ENCODE measurements at regions not wholly inside any gene's neighbourhood (a gene's known extent, or its start where the extent isn't known, plus 50 kb on each side); places are given as distances from the start of the nearest gene placed in this dataset.

- no peak for ATAC-seq
- Mint-ChIP-seq H3K27me3 (peaks cover 0 to 23% (median 5%) of the 10 kb centered on the region in 5 donors), H3K4me3 (no peak overlapping the region), H3K9me3 (peaks cover 16 to 73% (median 55%) of the 10 kb centered on the region in 9 donors), H3K4me1 (peaks cover 0 to 11% (median 0%) of the 10 kb centered on the region in 4 donors), H3K27ac (no peak overlapping the region), H3K36me3 (peaks cover 2 to 50% (median 19%) of the 10 kb centered on the region in 3 donors)
- POLR2A ChIA-PET = no interaction called here
- no peak for DNase-seq
Measured at GRCh38 chr6:148671085-148671484, 75.7 kb upstream of the UST start.

- ATAC-seq = no peak
Measured at GRCh38 chr6:148671952-148672351, 74.9 kb upstream of the UST start.

GRCh38 chr6:148674306-148674705 lies 72.5 kb upstream of the UST start:
- peaks cover 0 to 26% (median 0%) of the 10 kb centered on the region in 4 donors for H3K4me1 Mint-ChIP-seq
- ATAC-seq = no peak
- H3K27ac Mint-ChIP-seq = no peak overlapping the region
- H3K36me3 Mint-ChIP-seq = peaks cover 0 to 41% (median 7%) of the 10 kb centered on the region in 3 donors
- peaks cover 4 to 34% (median 10%) of the 10 kb centered on the region in 5 donors for H3K27me3 Mint-ChIP-seq
- DNase-seq = no peak
- POLR2A ChIA-PET = no interaction called here
- H3K4me3 Mint-ChIP-seq = no peak overlapping the region
- H3K9me3 Mint-ChIP-seq = peaks cover 4 to 46% (median 32%) of the 10 kb centered on the region in 9 donors

More at GRCh38 chr6:148671952-148672351, 74.9 kb upstream of the UST start:
- POLR2A ChIA-PET = no interaction called here
- peaks cover 0 to 11% (median 0%) of the 10 kb centered on the region in 4 donors for H3K4me1 Mint-ChIP-seq
- H3K36me3 Mint-ChIP-seq = peaks cover 0 to 47% (median 15%) of the 10 kb centered on the region in 3 donors
- no peak for DNase-seq
- H3K27me3 Mint-ChIP-seq = peaks cover 3 to 28% (median 6%) of the 10 kb centered on the region in 5 donors
- H3K27ac Mint-ChIP-seq = no peak overlapping the region
- peaks cover 14 to 67% (median 47%) of the 10 kb centered on the region in 9 donors for H3K9me3 Mint-ChIP-seq
- no peak overlapping the region for H3K4me3 Mint-ChIP-seq

- peaks cover 2 to 19% (median 9%) of the 10 kb centered on the region in 9 donors for H3K9me3 Mint-ChIP-seq
- peaks cover 4 to 35% (median 10%) of the 10 kb centered on the region in 5 donors for H3K27me3 Mint-ChIP-seq
- POLR2A ChIA-PET = no interaction called here
- H3K27ac Mint-ChIP-seq = peak overlapping the region in 1 of 10 donors; percentile 16
- H3K36me3 Mint-ChIP-seq = peaks cover 0 to 31% (median under 1%) of the 10 kb centered on the region in 3 donors
- H3K4me1 Mint-ChIP-seq = peaks cover 0 to 26% (median 0%) of the 10 kb centered on the region in 4 donors
- DNase-seq (no peak), ATAC-seq (peak in 1 of 2 donors; percentile 46)
- no peak overlapping the region for H3K4me3 Mint-ChIP-seq
Measured at GRCh38 chr6:148677594-148678476, 69.0 kb upstream of the UST start.

DNA sequence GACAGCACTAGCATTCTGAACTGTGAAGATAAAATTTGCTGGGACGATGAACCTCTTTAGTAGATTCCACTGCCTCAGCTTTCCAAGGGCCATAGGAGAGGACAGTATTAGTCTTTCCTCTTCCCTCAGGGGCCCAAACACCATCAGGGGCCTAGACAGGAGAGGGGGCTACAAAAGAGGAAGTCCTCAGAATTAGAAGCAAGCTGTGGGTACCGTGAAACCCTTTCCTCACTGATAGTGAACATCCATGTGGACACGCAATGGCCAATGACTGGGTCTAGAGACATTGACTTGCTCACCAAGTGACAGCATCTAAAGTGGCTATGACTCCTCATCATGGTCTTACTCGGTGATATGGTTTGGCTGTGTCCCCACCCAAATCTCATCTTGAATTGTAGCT lies 68.1 kb upstream of the UST start:
- no peak overlapping the region for H3K4me3 Mint-ChIP-seq

DNA sequence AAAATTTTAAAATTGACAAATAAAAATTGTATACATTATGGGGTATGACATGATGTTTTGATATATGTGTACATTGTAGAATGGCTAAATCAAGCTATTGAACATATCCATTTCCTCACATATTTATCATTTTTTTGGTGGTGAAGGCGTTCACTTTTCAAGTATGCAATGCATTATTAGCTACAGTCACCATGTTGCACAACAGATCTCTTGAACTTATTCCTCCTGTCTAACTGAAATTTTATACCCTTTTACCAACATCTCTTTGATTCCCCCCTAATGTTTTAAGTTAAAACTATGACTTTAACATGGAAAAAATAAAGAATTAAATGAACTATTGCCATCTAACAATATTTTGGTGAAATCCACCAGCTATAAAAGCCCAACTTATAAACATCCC lies 65.2 kb upstream of the UST start:
- Mint-ChIP-seq H3K27me3 (peaks cover 0 to 23% (median 4%) of the 10 kb centered on the region in 5 donors), H3K9me3 (no peaks in the 10 kb centered on the region), H3K27ac (no peak overlapping the region), H3K4me3 (no peak overlapping the region), H3K4me1 (peaks cover 0 to 35% (median 0%) of the 10 kb centered on the region in 4 donors), H3K36me3 (peaks cover 0 to 9% (median 0%) of the 10 kb centered on the region in 3 donors)
- POLR2A ChIA-PET = no interaction called here
- no peak for ATAC-seq
- no peak for DNase-seq

More for the DNA sequence above, 68.1 kb upstream of the UST start:
- H3K27me3 Mint-ChIP-seq = peaks cover 4 to 35% (median 10%) of the 10 kb centered on the region in 5 donors
- H3K9me3 Mint-ChIP-seq = peaks cover 0 to 11% (median under 1%) of the 10 kb centered on the region in 9 donors
- H3K4me1 Mint-ChIP-seq = peaks cover 0 to 34% (median 0%) of the 10 kb centered on the region in 4 donors
- DNase-seq (no peak), ATAC-seq (no peak)
- H3K27ac Mint-ChIP-seq = peak overlapping the region in 1 of 10 donors; percentile 16
- POLR2A ChIA-PET = no interaction called here
- peaks cover 0 to 23% (median 0%) of the 10 kb centered on the region in 3 donors for H3K36me3 Mint-ChIP-seq

DNA sequence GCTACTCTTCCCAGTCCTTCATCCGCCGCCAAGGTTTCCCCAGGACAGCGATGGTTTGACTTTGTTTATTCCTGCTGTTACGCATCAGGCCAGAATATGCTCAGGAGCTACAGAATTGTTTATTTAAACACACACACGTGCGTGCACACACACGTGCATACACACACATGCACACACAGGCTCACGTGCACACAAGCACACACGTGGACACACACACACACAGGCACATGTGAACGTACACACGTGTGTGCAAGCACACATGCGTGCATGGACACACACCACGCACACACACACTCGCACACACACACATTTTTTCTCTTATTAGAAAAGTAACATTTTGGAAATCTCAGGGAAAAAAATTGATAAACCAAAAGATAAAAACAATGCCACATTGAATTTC lies 64.6 kb upstream of the UST start:
- no peak for ATAC-seq
- H3K4me1 Mint-ChIP-seq = peaks cover 0 to 34% (median 0%) of the 10 kb centered on the region in 4 donors
- H3K27me3 Mint-ChIP-seq = peaks cover 0 to 22% (median 4%) of the 10 kb centered on the region in 5 donors
- no peak overlapping the region for H3K27ac Mint-ChIP-seq
- DNase-seq = no peak
- no peak overlapping the region for H3K4me3 Mint-ChIP-seq
- H3K9me3 Mint-ChIP-seq = no peaks in the 10 kb centered on the region
- peaks cover 0 to 9% (median 0%) of the 10 kb centered on the region in 3 donors for H3K36me3 Mint-ChIP-seq
- POLR2A ChIA-PET = no interaction called here

DNA sequence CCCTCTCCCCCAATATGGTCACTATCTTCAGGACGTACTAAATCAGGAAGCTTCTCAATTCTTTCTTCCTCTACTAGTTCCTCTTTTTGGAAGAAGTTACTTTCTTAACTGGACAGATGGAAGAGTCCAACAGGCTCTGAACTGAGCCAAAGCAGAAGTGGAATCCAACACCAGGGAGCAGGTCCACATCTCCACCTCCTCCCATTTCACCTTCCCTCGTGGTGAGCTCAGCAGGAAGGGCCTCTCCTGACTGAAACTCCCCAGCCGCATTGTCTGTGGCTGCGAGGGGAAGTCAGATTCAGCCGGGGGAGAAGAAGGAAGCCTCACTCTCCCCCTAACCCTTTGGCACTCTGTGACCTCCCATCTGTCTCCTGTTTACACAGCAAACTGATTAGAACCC lies 63.8 kb upstream of the UST start:
- peaks cover 0 to 4% (median 0%) of the 10 kb centered on the region in 3 donors for H3K36me3 Mint-ChIP-seq
- peaks cover 0 to 14% (median 2%) of the 10 kb centered on the region in 5 donors for H3K27me3 Mint-ChIP-seq
- H3K9me3 Mint-ChIP-seq = no peaks in the 10 kb centered on the region
- H3K4me3 Mint-ChIP-seq = no peak overlapping the region
- DNase-seq (no peak), ATAC-seq (no peak)
- peaks cover 0 to 26% (median 0%) of the 10 kb centered on the region in 4 donors for H3K4me1 Mint-ChIP-seq
- POLR2A ChIA-PET = no interaction called here
- H3K27ac Mint-ChIP-seq = peak overlapping the region in 1 of 10 donors; percentile 2

DNA sequence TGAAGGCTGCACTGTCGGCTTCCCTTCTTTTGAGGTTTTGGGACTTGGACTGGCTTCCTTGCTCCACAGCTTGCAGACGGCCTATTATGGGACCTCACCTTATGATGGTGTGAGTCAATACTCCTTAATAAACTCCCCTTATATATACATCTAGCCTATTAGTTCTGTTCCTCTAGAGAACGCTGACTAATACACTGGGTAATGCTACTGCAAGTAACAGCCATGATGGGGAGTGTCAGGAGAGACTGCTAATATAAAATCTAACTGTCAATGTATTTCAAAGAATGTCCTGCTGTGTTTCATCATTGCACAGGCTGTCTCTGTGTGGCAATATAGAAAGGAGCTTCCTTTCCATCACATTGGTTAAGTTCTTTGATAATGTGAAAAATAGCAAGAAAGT lies 57.7 kb upstream of the UST start:
- Mint-ChIP-seq H3K36me3 (no peaks in the 10 kb centered on the region), H3K9me3 (no peaks in the 10 kb centered on the region), H3K27ac (no peak overlapping the region), H3K4me1 (peaks cover 0 to 7% (median 0%) of the 10 kb centered on the region in 4 donors), H3K27me3 (peaks cover 0 to 5% (median 0%) of the 10 kb centered on the region in 5 donors), H3K4me3 (no peak overlapping the region)
- no peak for ATAC-seq
- no peak for DNase-seq
- POLR2A ChIA-PET = no interaction called here

DNA sequence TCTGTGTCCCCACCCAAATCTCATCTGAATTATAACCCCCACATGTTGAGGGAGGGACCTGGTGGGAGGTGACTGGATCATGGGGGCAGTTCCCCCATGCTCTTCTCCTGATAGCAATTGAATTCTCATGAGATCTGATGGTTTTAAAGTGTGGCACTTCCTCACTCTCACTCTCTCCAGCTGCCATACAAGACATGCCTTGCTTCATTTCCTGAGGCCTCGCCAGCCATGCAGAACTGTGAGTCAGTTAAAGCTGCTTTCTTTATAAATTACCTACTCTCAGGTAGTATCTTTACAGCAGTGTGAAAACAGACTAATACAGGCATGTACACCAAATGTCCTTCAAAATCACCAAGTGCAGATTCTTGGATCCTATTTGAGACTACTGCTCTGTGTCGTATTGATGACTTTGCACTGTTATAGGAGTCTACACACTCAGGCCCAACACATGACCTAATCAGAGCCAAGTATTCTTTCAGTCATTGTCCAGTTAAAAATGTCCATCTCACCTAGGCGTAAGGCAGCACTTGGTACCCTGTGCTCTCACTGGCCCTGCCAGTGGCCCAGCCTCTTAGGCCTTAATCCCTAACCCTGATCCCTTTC lies 52.8 kb upstream of the UST start:
- POLR2A ChIA-PET = interaction anchor here (0.7 kb wide), 1 partner anchor 978 kb away, joined by 4 read pairs; no protein-coding TSS in a partner anchor
- DNase-seq (peak in 1 of 10 donors; percentile 7), ATAC-seq (no peak)
- peak overlapping the region in 1 of 10 donors; percentile 13 for H3K27ac Mint-ChIP-seq
- no peaks in the 10 kb centered on the region for H3K36me3 Mint-ChIP-seq
- no peaks in the 10 kb centered on the region for H3K9me3 Mint-ChIP-seq
- H3K4me1 Mint-ChIP-seq = peaks cover 0 to 13% (median 0%) of the 10 kb centered on the region in 4 donors
- H3K27me3 Mint-ChIP-seq = no peaks in the 10 kb centered on the region
- peak overlapping the region in 1 of 10 donors; percentile 15 for H3K4me3 Mint-ChIP-seq

All from naive thymus-derived CD8-positive, alpha-beta T cell (primary cell).